Ovary (tissue), 7 donors: ENCODE measurements at regions not wholly inside any gene's neighbourhood (a gene's known extent, or its start where the extent isn't known, plus 50 kb on each side); places are given as distances from the start of the nearest gene placed in this dataset.

Source experiments
- DNase-seq, 5 donors: peaks; one replicate each; pipeline ENCODE4 v3.0.0-alpha.2; 2019 to 2020
- H3K27ac ChIP-seq, 2 donors: fragments of 200-600 bp; one replicate each; pipeline versions ENCODE4 v1.5.1 to v1.8.0; 2019 to 2022
- H3K27me3 ChIP-seq: fragments of 200-600 bp; one replicate; pipeline ENCODE4 v1.8.0; 2022
- H3K36me3 ChIP-seq: fragments of 200-600 bp; sonication (generic); one replicate; pipeline ENCODE4 v1.5.1; 2019
- H3K4me1 ChIP-seq: one replicate; pipeline ENCODE4 v1.8.1; 2013; ENCODE audit warnings: mild to moderate bottlenecking, moderate library complexity; ENCODE audit not compliant: insufficient read depth
- H3K4me3 ChIP-seq: fragments of 200-600 bp; sonication (generic); one replicate; pipeline ENCODE4 v1.5.1; 2017
- H3K9me3 ChIP-seq, 2 donors: fragments of 200-600 bp in 1 of 2; sonication (generic) in 1 of 2; one replicate each; pipeline versions ENCODE4 v1.5.1 to v1.8.1; 2013 to 2019; ENCODE audit warnings: mild to moderate bottlenecking in 1 of 2, moderate library complexity in 1 of 2
- CTCF ChIP-seq, 3 donors: fragments of 450-650 bp in 2 of 3; fragments of 200-600 bp in 1 of 3; IDR thresholded peaks; one replicate each; pipeline versions ENCODE4 v1.5.1 to v1.8.0; 2016 to 2022; ENCODE audit warnings: antibody characterized with exemption in 3 of 3, mild to moderate bottlenecking in 1 of 3
- EP300 ChIP-seq: sonication (generic); formaldehyde crosslinking; IDR thresholded peaks from one replicate; pipeline ENCODE4 v1.6.1; 2017; ENCODE audit warnings: antibody characterized with exemption
- POLR2A ChIP-seq: fragments of 450-650 bp; IDR thresholded peaks from one replicate; pipeline ENCODE4 v1.6.1; 2017; ENCODE audit warnings: antibody characterized with exemption, mild to moderate bottlenecking, moderate library complexity
- WGBS, 3 donors: extraction: QIAGEN DNeasy Blood & Tissue Kit in 1 of 3; methylation state at CpG; one replicate each; pipeline versions ENCODE4 v1.1.5 to v1.1.7; 2013 to 2017; 5-methylcytosine and 5-hydroxymethylcytosine counted together
- intact Hi-C, 4 donors: fragments of 100-400 bp; cut with DNase I; formaldehyde crosslinking; loops; one replicate each; pipeline versions ENCODE4 v1.11.0 to v1.15.1; 2022 to 2023
- donor health status: DM: no; HTN: no; CAD: no; lungs with moderate emphysema.
- donor health status: DM: no; HTN: no; CAD: no.
- donor health status: Bipolar disorder and iron deficiency.
- donor health status: DM: no; HTN: no; CAD: no.
- donor health status: DM: yes; HTN: yes; CAD: no.

- Histone ChIP-seq H3K27me3 (no peaks in the 10 kb centered on the region), H3K4me1 (no peaks in the 10 kb centered on the region), H3K9me3 (no peaks in the 10 kb centered on the region), H3K4me3 (no peak overlapping the region), H3K27ac (no peak overlapping the region), H3K36me3 (no peaks in the 10 kb centered on the region)
- DNase-seq = no peak
- intact Hi-C loops = no loop called here
- 0 to 5% (median 3%) methylated on average over 2 of the region's 2 CpGs for WGBS, 3 donors
- TF ChIP-seq CTCF (IDR thresholded peaks at IDR 0.05) = no peak
- no peak for TF ChIP-seq POLR2A
- TF ChIP-seq EP300 = no peak
Measured at GRCh38 chr18:47595831-47596501, 334.5 kb downstream of the SMAD2 start.

DNA sequence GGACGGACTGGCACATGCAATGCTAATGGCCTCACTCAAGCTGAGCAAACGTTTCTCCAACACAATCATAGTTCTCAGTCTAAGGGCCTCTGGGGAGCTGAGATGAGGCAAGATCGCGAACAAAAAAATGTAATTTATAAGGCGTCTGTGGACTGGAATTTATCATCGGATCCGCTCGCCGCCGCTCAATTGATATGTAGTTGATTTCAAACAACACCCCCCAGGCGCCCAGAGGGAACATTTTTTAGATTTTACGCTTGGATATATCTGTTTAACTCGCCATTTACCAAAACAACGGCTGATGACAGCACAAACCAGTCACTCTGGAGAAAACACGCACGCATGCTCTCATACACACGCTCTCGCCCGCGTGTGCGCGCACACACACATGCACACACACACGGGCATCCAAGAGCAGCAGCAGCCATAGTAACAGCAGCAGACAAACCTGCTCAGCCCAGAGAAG lies 335.8 kb downstream of the SMAD2 start:
- Histone ChIP-seq H3K36me3 (no peaks in the 10 kb centered on the region), H3K4me1 (no peaks in the 10 kb centered on the region), H3K27ac (no peak overlapping the region), H3K9me3 (no peaks in the 10 kb centered on the region), H3K4me3 (no peak overlapping the region), H3K27me3 (no peaks in the 10 kb centered on the region)
- TF ChIP-seq CTCF (IDR thresholded peaks at IDR 0.05) = no peak
- TF ChIP-seq EP300 = no peak
- no peak for TF ChIP-seq POLR2A
- no peak for DNase-seq
- intact Hi-C loops = no loop called here
- 38 to 50% (median 41%) methylated on average over 23 of the region's 23 CpGs for WGBS, 3 donors

DNA sequence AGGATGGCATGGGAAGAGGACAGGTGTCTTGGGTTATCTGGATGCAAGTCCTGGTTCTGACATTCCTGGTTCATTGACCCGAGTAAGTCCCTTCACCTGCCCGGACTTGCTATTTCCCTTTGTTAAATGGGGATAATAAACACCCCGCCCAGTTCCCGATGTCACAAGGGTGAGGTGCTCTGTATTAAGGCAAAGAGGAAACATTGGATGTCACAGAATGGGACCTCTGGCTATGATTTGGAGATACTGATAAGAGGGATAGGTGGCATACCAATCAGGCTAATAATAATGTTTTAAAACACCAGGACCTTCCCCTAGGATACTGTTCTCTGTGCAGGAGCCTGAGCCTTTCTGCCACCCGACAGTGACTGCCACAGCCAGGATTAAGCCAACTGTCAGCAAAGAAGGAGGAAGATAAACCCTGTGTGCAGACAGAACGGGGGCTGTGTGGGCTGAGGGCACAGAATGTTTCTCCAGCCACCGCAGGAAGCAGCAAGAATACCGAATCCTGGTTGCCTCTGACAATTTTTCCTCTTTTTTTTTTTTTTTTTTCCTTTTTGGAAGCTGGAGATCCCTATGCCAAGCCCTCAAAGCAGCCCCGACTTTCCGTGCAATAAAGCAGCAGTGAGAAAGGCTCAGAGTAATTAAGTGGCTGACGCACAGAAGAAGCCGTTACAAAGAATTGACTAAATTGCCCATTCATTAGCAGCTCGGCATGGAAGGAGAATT lies 336.6 kb downstream of the SMAD2 start:
- TF ChIP-seq CTCF (IDR thresholded peaks at IDR 0.05) (no peak), POLR2A (no peak), EP300 (no peak)
- intact Hi-C loops = no loop called here
- DNase-seq = no peak
- WGBS, 3 donors = 24 to 25% (median 24%) methylated on average over 13 of the region's 13 CpGs
- Histone ChIP-seq H3K9me3 (no peaks in the 10 kb centered on the region), H3K4me1 (no peaks in the 10 kb centered on the region), H3K27me3 (no peaks in the 10 kb centered on the region), H3K27ac (no peak overlapping the region), H3K36me3 (no peaks in the 10 kb centered on the region), H3K4me3 (no peak overlapping the region)

DNA sequence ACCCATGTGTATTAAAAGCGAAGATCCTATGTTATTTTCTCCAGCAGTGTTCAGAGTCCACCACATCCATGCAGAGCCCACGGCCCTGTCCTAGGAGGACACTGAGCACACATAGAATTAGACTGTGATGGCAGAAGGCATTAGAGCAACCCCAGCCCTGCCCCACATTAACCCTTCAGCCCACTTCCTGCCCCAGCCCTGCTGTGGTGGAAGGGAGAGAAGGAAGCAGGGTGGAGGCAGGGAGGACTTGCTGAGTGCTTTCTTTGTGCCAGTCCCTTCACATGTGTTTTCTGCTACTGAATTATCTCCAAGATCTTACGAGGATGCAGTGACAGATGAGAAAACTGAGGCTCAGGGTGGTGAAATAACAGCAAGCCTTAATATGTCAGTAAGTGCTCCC lies 339.0 kb downstream of the SMAD2 start:
- Histone ChIP-seq H3K27ac (no peak overlapping the region), H3K9me3 (no peaks in the 10 kb centered on the region), H3K4me1 (no peaks in the 10 kb centered on the region), H3K36me3 (no peaks in the 10 kb centered on the region), H3K27me3 (no peaks in the 10 kb centered on the region), H3K4me3 (no peak overlapping the region)
- no peak for DNase-seq
- intact Hi-C loops = no loop called here
- no peak for TF ChIP-seq POLR2A
- TF ChIP-seq EP300 = no peak
- no peak for TF ChIP-seq CTCF (IDR thresholded peaks at IDR 0.05)
- 53 to 61% (median 56%) methylated on average over 3 of the region's 3 CpGs for WGBS, 3 donors
